ENCODE measurements at regions not wholly inside any gene's neighbourhood (a gene's known extent, or its start where the extent isn't known, plus 50 kb on each side); places are given as distances from the start of the nearest gene placed in this dataset.
"Not testable (repeated sequence)": the region's sequence is repeated elsewhere in the genome, so short reads cannot be mapped to it uniquely, and the experiment has no call there.

- DNase-seq = no peak
Measured at GRCh38 chr4:124943145-124943889, 230.8 kb upstream of the ANKRD50 start.

GRCh38 chr4:124941267-124941666 lies 228.7 kb upstream of the ANKRD50 start:
- no peak for DNase-seq

- DNase-seq = peak; percentile 68
Measured at GRCh38 chr4:124940387-124940786, 227.9 kb upstream of the ANKRD50 start.

- DNase-seq = no peak
Measured at GRCh38 chr4:124939908-124940307, 227.4 kb upstream of the ANKRD50 start.

- DNase-seq = no peak
Measured at GRCh38 chr4:124938836-124939235, 226.3 kb upstream of the ANKRD50 start.

- DNase-seq = no peak
Measured at GRCh38 chr4:124937993-124938392, 225.5 kb upstream of the ANKRD50 start.

GRCh38 chr4:124936427-124936826 lies 223.9 kb upstream of the ANKRD50 start:
- DNase-seq = peak; percentile 76

GRCh38 chr4:124934916-124935315 lies 222.4 kb upstream of the ANKRD50 start:
- no peak for DNase-seq

GRCh38 chr4:124933521-124933920 lies 221.0 kb upstream of the ANKRD50 start:
- DNase-seq = no peak

GRCh38 chr4:124932447-124932846 lies 219.9 kb upstream of the ANKRD50 start:
- DNase-seq = no peak

GRCh38 chr4:124931050-124931449 lies 218.5 kb upstream of the ANKRD50 start:
- peak; percentile 26 for DNase-seq

- DNase-seq = not testable (repeated sequence)
Measured at GRCh38 chr4:124922748-124923147, 210.2 kb upstream of the ANKRD50 start.

GRCh38 chr4:124918559-124919122 lies 206.1 kb upstream of the ANKRD50 start:
- no peak for DNase-seq

- DNase-seq = no peak
Measured at GRCh38 chr4:124915073-124915472, 202.5 kb upstream of the ANKRD50 start.

- DNase-seq = no peak
Measured at GRCh38 chr4:124913237-124913636, 200.7 kb upstream of the ANKRD50 start.

- DNase-seq = no peak
Measured at GRCh38 chr4:124910327-124910726, 197.8 kb upstream of the ANKRD50 start.

GRCh38 chr4:124907881-124908280 lies 195.3 kb upstream of the ANKRD50 start:
- DNase-seq = no peak

GRCh38 chr4:124905441-124905840 lies 192.9 kb upstream of the ANKRD50 start:
- no peak for DNase-seq

GRCh38 chr4:124904723-124905388 lies 192.3 kb upstream of the ANKRD50 start:
- DNase-seq = no peak

- peak; percentile 80 for DNase-seq
Measured at GRCh38 chr4:124903995-124904722, 191.6 kb upstream of the ANKRD50 start.

- DNase-seq = peak; percentile 35
Measured at GRCh38 chr4:124902001-124902515, 189.5 kb upstream of the ANKRD50 start.

GRCh38 chr4:124899997-124900396 lies 187.5 kb upstream of the ANKRD50 start:
- no peak for DNase-seq
